ENCODE measurements at regions not wholly inside any gene's neighbourhood (a gene's known extent, or its start where the extent isn't known, plus 50 kb on each side); places are given as distances from the start of the nearest gene placed in this dataset.
"Not testable (repeated sequence)": the region's sequence is repeated elsewhere in the genome, so short reads cannot be mapped to it uniquely, and the experiment has no call there.

- H3K4me3 Mint-ChIP-seq = no peak overlapping the region
- H3K9me3 Mint-ChIP-seq = no peaks in the 10 kb centered on the region
- no peak for DNase-seq
- no peak overlapping the region for H3K27ac Mint-ChIP-seq
- TF ChIP-seq, protein P1, sequence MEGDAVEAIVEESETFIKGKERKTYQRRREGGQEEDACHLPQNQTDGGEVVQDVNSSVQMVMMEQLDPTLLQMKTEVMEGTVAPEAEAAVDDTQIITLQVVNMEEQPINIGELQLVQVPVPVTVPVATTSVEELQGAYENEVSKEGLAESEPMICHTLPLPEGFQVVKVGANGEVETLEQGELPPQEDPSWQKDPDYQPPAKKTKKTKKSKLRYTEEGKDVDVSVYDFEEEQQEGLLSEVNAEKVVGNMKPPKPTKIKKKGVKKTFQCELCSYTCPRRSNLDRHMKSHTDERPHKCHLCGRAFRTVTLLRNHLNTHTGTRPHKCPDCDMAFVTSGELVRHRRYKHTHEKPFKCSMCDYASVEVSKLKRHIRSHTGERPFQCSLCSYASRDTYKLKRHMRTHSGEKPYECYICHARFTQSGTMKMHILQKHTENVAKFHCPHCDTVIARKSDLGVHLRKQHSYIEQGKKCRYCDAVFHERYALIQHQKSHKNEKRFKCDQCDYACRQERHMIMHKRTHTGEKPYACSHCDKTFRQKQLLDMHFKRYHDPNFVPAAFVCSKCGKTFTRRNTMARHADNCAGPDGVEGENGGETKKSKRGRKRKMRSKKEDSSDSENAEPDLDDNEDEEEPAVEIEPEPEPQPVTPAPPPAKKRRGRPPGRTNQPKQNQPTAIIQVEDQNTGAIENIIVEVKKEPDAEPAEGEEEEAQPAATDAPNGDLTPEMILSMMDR (IDR thresholded peaks at IDR 0.05) = no peak
- peaks cover 18% of the 10 kb centered on the region for H3K4me1 Mint-ChIP-seq (ENCODE audit: low read depth)
- no peaks in the 10 kb centered on the region for H3K27me3 Mint-ChIP-seq (ENCODE audit: insufficient read depth)
- no peaks in the 10 kb centered on the region for H3K36me3 Mint-ChIP-seq (ENCODE audit: low read depth)
Measured at GRCh38 chr5:120106912-120107525, 357.1 kb upstream of the PRR16 start.

DNA sequence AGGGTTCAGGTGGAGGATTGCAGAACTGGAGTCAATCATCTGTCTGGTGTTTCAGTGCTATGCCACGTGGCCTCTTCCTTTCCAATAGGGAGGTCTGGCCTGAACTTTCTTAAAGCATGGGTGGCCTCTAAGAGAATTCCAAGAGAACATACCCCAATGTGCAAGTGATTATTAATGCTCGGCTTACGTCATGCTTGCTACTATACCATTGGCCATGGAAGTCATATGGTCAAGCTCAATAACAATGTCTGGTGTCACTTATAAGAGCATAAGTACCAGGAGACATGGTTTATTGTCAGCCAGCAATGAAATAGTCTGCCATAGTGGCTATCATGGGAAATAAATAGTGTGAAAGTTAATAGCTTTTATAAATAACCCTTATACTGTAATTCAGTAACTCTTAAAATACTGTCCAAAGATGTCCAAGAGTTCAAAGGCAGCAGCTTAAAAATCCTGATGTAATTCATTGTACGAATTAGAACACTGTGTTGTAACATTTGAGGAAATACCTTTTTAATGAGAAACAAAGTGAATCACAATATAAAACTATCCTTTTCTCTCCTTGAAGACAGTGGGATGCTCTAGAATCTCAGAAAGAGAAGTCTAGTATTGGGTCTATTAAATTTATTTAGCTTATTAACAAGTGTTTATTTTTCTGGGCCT lies 355.4 kb upstream of the PRR16 start:
- Mint-ChIP-seq H3K9me3 (no peaks in the 10 kb centered on the region), H3K27me3 (ENCODE audit: insufficient read depth) (no peaks in the 10 kb centered on the region)
- TF ChIP-seq, protein P1 (IDR thresholded peaks at IDR 0.05) = no peak

GRCh38 chr5:120122703-120123102 lies 341.4 kb upstream of the PRR16 start:
- H3K4me3 Mint-ChIP-seq = no peak overlapping the region
- TF ChIP-seq, protein P1 (IDR thresholded peaks at IDR 0.05) = no peak
- peaks cover 9% of the 10 kb centered on the region for H3K9me3 Mint-ChIP-seq
- H3K27me3 Mint-ChIP-seq (ENCODE audit: insufficient read depth) = no peaks in the 10 kb centered on the region
- peak; percentile 6 for DNase-seq
- no peaks in the 10 kb centered on the region; the same call in 1 of the 2 replicates for H3K36me3 Mint-ChIP-seq (ENCODE audit: low read depth)
- H3K27ac Mint-ChIP-seq = no peak overlapping the region
- H3K4me1 Mint-ChIP-seq (ENCODE audit: low read depth) = peaks cover 6% of the 10 kb centered on the region

More for the DNA sequence above, 355.4 kb upstream of the PRR16 start:
- H3K27ac Mint-ChIP-seq = no peak overlapping the region
- H3K36me3 Mint-ChIP-seq (ENCODE audit: low read depth) = no peaks in the 10 kb centered on the region
- no peak for DNase-seq
- H3K4me3 Mint-ChIP-seq = no peak overlapping the region
- peaks cover 18% of the 10 kb centered on the region for H3K4me1 Mint-ChIP-seq (ENCODE audit: low read depth)

GRCh38 chr5:120124031-120124430 lies 340.1 kb upstream of the PRR16 start:
- Mint-ChIP-seq H3K9me3 (peaks cover 7% of the 10 kb centered on the region; the same call in 1 of the 2 replicates), H3K4me1 (ENCODE audit: low read depth) (peaks cover 6% of the 10 kb centered on the region), H3K4me3 (no peak overlapping the region), H3K27ac (no peak overlapping the region), H3K36me3 (ENCODE audit: low read depth) (0 out of 2 replicates have a peak, but pooled peaks cover 5% of the 10 kb centered on the region), H3K27me3 (ENCODE audit: insufficient read depth) (no peaks in the 10 kb centered on the region)
- TF ChIP-seq, protein P1 (IDR thresholded peaks at IDR 0.05) = no peak
- no peak for DNase-seq

GRCh38 chr5:120124961-120125360 lies 339.1 kb upstream of the PRR16 start:
- peaks cover 4% of the 10 kb centered on the region; the same call in 1 of the 2 replicates for H3K9me3 Mint-ChIP-seq
- peak; percentile 51 for DNase-seq
- H3K27me3 Mint-ChIP-seq (ENCODE audit: insufficient read depth) = peaks cover 3% of the 10 kb centered on the region; the same call in 1 of the 2 replicates
- peaks cover 6% of the 10 kb centered on the region for H3K4me1 Mint-ChIP-seq (ENCODE audit: low read depth)
- no peak overlapping the region for H3K4me3 Mint-ChIP-seq
- H3K36me3 Mint-ChIP-seq (ENCODE audit: low read depth) = 0 out of 2 replicates have a peak, but pooled peaks cover 5% of the 10 kb centered on the region
- H3K27ac Mint-ChIP-seq = no peak overlapping the region
- TF ChIP-seq, protein P1 (IDR thresholded peaks at IDR 0.05) = no peak

GRCh38 chr5:120132347-120132746 lies 331.8 kb upstream of the PRR16 start:
- H3K27ac Mint-ChIP-seq; H3K4me1 Mint-ChIP-seq (ENCODE audit: low read depth); H3K9me3 Mint-ChIP-seq; H3K4me3 Mint-ChIP-seq; H3K27me3 Mint-ChIP-seq (ENCODE audit: insufficient read depth); DNase-seq; H3K36me3 Mint-ChIP-seq (ENCODE audit: low read depth): not testable (repeated sequence)
